ENCODE measurements at regions not wholly inside any gene's neighbourhood (a gene's known extent, or its start where the extent isn't known, plus 50 kb on each side); places are given as distances from the start of the nearest gene placed in this dataset.

DNA sequence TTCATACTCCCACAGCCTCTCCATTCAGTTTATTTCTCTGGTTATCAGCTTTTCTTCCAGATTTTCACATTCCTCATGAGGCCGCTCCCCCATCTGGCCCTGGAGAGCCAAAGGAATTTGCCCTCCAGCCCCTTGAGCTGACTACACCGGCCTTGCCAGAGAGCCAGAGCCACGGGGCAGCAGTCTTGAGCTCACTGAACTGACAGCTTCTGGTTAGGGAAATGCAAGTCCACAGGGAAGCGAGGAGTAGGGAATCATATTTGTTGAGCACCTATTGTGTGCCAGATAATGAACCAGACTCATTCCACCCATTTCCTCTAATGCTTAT, 102.4 kb downstream of the ABCC12 start:
- DNase-seq (no peak), ATAC-seq (no peak)
- Histone ChIP-seq H3K27ac (no peak overlapping the region), H3K36me3 (no peaks in the 10 kb centered on the region), H3K4me3 (no peak overlapping the region), H3K27me3 (no peaks in the 10 kb centered on the region), H3K9me3 (no peaks in the 10 kb centered on the region), H3K4me1 (no peaks in the 10 kb centered on the region)
- no peak for TF ChIP-seq POLR2A (IDR thresholded peaks at IDR 0.05)
- TF ChIP-seq, protein P1, sequence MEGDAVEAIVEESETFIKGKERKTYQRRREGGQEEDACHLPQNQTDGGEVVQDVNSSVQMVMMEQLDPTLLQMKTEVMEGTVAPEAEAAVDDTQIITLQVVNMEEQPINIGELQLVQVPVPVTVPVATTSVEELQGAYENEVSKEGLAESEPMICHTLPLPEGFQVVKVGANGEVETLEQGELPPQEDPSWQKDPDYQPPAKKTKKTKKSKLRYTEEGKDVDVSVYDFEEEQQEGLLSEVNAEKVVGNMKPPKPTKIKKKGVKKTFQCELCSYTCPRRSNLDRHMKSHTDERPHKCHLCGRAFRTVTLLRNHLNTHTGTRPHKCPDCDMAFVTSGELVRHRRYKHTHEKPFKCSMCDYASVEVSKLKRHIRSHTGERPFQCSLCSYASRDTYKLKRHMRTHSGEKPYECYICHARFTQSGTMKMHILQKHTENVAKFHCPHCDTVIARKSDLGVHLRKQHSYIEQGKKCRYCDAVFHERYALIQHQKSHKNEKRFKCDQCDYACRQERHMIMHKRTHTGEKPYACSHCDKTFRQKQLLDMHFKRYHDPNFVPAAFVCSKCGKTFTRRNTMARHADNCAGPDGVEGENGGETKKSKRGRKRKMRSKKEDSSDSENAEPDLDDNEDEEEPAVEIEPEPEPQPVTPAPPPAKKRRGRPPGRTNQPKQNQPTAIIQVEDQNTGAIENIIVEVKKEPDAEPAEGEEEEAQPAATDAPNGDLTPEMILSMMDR (IDR thresholded peaks at IDR 0.05 in 4 of 5, conservative IDR thresholded peaks at IDR 0.05 in 1 of 5), result no peak
- in situ Hi-C loops (cut with MboI; ENCODE audit: low sequenced_read_pairs in 4 of 4) (no loop called here), intact Hi-C loops (cut with DNase I; ENCODE audit: low total_unique reads) (loop anchor here (5.0 to 10.0 kb wide), 3 partner anchors 101 to 1019 kb away; partner anchors contain the start of genes ABCC12 and NETO2)

DNA sequence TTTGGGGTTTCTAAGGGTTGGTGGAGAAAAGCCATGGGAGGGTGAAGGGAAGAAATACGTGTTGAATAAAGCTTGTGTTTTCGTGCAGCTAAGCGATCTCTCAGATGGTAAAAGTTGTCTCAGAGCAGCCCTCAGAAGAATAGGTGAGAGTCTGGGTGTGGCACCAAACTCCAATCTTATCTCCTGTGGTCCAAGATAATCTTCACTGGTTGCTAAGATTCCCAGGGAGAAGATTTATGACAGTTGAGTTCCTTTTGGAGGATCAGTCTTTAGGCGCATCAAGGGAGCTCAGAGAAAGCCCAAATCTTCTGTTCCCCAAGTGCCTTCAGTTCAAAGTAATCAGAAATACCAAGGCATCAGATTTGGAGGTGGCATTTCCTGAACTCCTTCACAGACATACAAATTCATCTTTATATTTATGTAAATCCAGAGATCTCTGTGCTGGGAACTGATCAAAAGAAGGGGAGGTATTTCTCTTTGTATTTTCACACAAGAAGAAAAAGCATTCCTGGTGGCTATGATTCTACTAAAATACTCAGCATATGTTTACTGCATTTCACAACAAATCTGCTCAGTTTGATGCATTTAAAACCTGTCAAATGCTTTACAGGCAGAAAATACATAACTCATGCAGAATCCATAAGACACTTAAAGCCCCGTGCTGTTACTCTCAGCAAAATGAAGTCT, 102.9 kb downstream of the ABCC12 start:
- H3K27me3 ChIP-seq, result no peaks in the 10 kb centered on the region
- H3K9me3 ChIP-seq, result no peaks in the 10 kb centered on the region
- ATAC-seq (no peak), DNase-seq (no peak)
- no peaks in the 10 kb centered on the region for H3K36me3 ChIP-seq
- no peaks in the 10 kb centered on the region for H3K4me1 ChIP-seq
- no peak overlapping the region for H3K4me3 ChIP-seq
- in situ Hi-C loops (cut with MboI; ENCODE audit: low sequenced_read_pairs in 4 of 4), result no loop called here
- H3K27ac ChIP-seq, result no peak overlapping the region
- TF ChIP-seq, protein P1 (IDR thresholded peaks at IDR 0.05 in 4 of 5, conservative IDR thresholded peaks at IDR 0.05 in 1 of 5), result no peak
- no peak for TF ChIP-seq POLR2A (IDR thresholded peaks at IDR 0.05)
- intact Hi-C loops (cut with DNase I; ENCODE audit: low total_unique reads), result loop anchor here (5.0 to 10.0 kb wide), 3 partner anchors 102 to 1018 kb away; partner anchors contain the start of genes ABCC12 and NETO2

DNA sequence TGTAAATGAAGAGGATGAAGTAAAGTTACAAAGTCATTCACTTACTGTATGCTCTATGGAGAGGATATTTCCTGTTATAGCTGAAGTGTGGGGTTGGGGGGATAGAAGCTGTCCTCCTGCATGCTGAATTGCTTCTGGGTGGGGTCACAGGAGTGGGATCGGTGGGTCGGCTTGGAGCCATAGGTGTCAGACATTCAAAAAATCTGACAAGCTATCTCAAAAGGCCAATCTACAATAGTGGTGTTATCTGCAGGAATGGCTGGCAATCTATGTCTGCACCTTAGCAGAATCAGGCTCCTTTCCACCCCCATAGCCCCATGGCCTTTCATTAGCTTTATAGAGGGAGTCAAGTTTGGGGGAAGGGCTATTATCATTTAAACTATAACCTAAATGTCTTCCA, 104.9 kb downstream of the ABCC12 start:
- Histone ChIP-seq H3K9me3 (no peaks in the 10 kb centered on the region), H3K4me3 (no peak overlapping the region), H3K27ac (no peak overlapping the region), H3K27me3 (peaks cover 0 to 5% (median 0%) of the 10 kb centered on the region in 3 donors), H3K36me3 (no peaks in the 10 kb centered on the region), H3K4me1 (no peaks in the 10 kb centered on the region)
- in situ Hi-C loops (cut with MboI; ENCODE audit: low sequenced_read_pairs in 4 of 4) (no loop called here), intact Hi-C loops (cut with DNase I; ENCODE audit: low total_unique reads) (loop anchor here (5.0 to 10.0 kb wide), 3 partner anchors 104 to 1016 kb away; partner anchors contain the start of genes ABCC12 and NETO2)
- TF ChIP-seq POLR2A (IDR thresholded peaks at IDR 0.05), result no peak
- TF ChIP-seq, protein P1 (IDR thresholded peaks at IDR 0.05 in 4 of 5, conservative IDR thresholded peaks at IDR 0.05 in 1 of 5), result no peak
- DNase-seq, result no peak
- ATAC-seq, result no peak

DNA sequence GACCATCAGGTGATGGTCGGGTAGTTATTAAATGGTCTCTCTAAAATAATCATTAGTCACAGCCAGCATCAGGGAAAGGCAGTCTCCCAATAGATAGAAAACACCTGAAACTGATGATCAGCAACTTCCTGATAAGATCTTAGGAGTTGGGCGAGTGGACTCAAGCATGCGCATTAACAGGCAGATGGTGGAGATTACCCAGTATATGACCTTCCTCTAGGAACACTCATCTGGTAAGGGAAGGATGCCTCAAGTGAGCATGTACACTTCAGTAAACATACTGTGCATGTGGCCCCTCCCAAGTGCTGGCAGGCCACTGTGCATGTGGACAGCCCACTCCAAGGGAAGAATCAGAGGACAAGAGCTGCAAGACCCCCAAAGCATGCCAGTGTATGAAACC, 105.9 kb downstream of the ABCC12 start:
- H3K27me3 ChIP-seq, result peaks cover 0 to 5% (median 0%) of the 10 kb centered on the region in 3 donors
- no peak overlapping the region for H3K4me3 ChIP-seq
- intact Hi-C loops (cut with DNase I; ENCODE audit: low total_unique reads), result loop anchor here (5.0 to 10.0 kb wide), 3 partner anchors 105 to 1015 kb away; partner anchors contain the start of genes ABCC12 and NETO2
- H3K27ac ChIP-seq, result no peak overlapping the region
- no peaks in the 10 kb centered on the region for H3K9me3 ChIP-seq
- H3K4me1 ChIP-seq, result no peaks in the 10 kb centered on the region
- in situ Hi-C loops (cut with MboI; ENCODE audit: low sequenced_read_pairs in 4 of 4), result no loop called here
- TF ChIP-seq, protein P1 (IDR thresholded peaks at IDR 0.05 in 4 of 5, conservative IDR thresholded peaks at IDR 0.05 in 1 of 5), result no peak
- TF ChIP-seq POLR2A (IDR thresholded peaks at IDR 0.05), result no peak
- ATAC-seq (no peak), DNase-seq (no peak)
- H3K36me3 ChIP-seq, result no peaks in the 10 kb centered on the region

All from gastrocnemius medialis (tissue), 4 donors.